Prostate gland (tissue), 2 donors: ENCODE measurements at regions not wholly inside any gene's neighbourhood (a gene's known extent, or its start where the extent isn't known, plus 50 kb on each side); places are given as distances from the start of the nearest gene placed in this dataset.
"Not testable (repeated sequence)": the region's sequence is repeated elsewhere in the genome, so short reads cannot be mapped to it uniquely, and the experiment has no call there.

ENCODE experiments used
- DNase-seq: peaks from one replicate; pipeline ENCODE4 v3.0.0-alpha.2; 2019; ENCODE audit warnings: low spot score
- H3K27ac ChIP-seq, 2 donors: fragments of 200-600 bp; sonication (generic); 2 replicates each; pipeline ENCODE4 v1.5.1; 2017 to 2019
- H3K27me3 ChIP-seq: fragments of 200-600 bp; sonication (generic); replicated peaks from 2 replicates; pipeline ENCODE4 v1.5.1; 2019; ENCODE audit not compliant: insufficient read depth
- H3K36me3 ChIP-seq, 2 donors: fragments of 200-600 bp; sonication (generic); 1 replicate in 1 of 2; 2 replicates in 1 of 2; pipeline versions ENCODE4 v1.5.1 to v1.8.1; 2017 to 2019
- H3K4me1 ChIP-seq: fragments of 200-600 bp; sonication (generic); replicated peaks from 2 replicates; pipeline ENCODE4 v1.5.1; 2019
- H3K4me3 ChIP-seq, 2 donors: fragments of 200-600 bp; sonication (generic); 2 replicates each; pipeline ENCODE4 v1.5.1; 2017 to 2019
- H3K9me3 ChIP-seq: fragments of 200-600 bp; sonication (generic); 2 replicates; pipeline ENCODE4 v1.5.1; 2017
- POLR2A ChIP-seq: fragments of 450-650 bp; IDR thresholded peaks from one replicate; pipeline ENCODE4 v1.6.1; 2016; ENCODE audit warnings: antibody characterized with exemption, mild to moderate bottlenecking
- POLR2AphosphoS5 ChIP-seq: sonication (generic); formaldehyde crosslinking; IDR thresholded peaks from one replicate; pipeline ENCODE4 v1.6.1; 2017; ENCODE audit warnings: antibody characterized with exemption
- WGBS: methylation state at CpG from one replicate; pipeline ENCODE4 v1.1.5; 2018; 5-methylcytosine and 5-hydroxymethylcytosine counted together
- intact Hi-C: fragments of 100-400 bp; cut with DNase I; formaldehyde crosslinking; loops from one replicate; pipeline ENCODE4 v1.14.2; 2022
- TF ChIP-seq, protein P1 (sequence below), 4 experiments: fragments of 200-600 bp in 2 of 4; fragments of 450-650 bp in 2 of 4; sonication (generic) in 2 of 4; IDR thresholded peaks; 1 replicate in 3 of 4; 2 replicates in 1 of 4; pipeline ENCODE4 v1.5.1; 2016 to 2019; ENCODE audit warnings: antibody characterized with exemption in 4 of 4, mild to moderate bottlenecking in 2 of 4, moderate library complexity in 2 of 4

- H3K9me3 ChIP-seq, H3K27ac ChIP-seq, intact Hi-C loops, DNase-seq, H3K27me3 ChIP-seq, H3K4me1 ChIP-seq, H3K36me3 ChIP-seq, H3K4me3 ChIP-seq: not testable (repeated sequence)
- 50% methylated on average over 1 of the region's 1 CpG for WGBS
Measured at GRCh38 chr19:23984911-23985310, 70.2 kb downstream of the ZNF726 start.

DNA sequence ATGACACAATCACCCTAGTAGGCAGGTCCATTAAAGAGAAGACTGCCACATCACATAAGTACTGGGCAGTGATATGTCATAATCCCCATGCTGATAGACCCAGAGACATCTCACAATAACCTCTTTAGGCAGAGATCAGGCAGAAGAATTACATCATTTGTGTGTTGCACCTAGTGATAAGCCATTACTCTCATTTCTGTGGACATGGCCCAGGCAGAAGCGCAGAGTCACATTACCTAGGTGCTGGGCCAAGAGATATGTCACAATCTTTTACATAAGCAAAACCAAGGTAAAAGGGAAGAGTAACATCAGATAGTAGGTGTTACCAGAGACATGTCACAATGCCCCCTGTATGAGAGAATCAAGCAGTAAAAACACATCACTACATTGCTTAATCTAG lies 71.9 kb downstream of the ZNF726 start:
- H3K4me3 ChIP-seq: no peak overlapping the region
- WGBS: 78% methylated on average over 1 of the region's 1 CpG

DNA sequence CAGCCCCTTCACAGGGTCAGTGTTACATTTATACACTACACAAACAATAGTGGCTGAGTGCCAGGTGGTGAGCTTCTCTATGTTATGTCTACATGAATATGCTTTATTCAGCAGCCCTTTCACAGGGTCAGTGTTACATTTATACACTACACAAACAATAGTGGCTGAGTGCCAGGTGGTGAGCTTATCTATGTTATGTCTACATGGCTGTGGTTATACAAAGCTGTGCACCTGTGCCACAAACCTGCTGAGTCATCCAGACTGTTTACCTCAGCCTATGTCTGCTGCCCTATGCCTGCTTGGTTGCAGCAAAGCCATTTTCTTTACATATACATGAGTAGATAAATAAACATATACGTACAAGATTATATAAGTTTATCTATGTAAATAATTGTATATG lies 76.5 kb downstream of the ZNF726 start:
- WGBS: 46% methylated on average over 1 of the region's 1 CpG
- H3K36me3 ChIP-seq: no peaks in the 10 kb centered on the region
- H3K4me3 ChIP-seq: no peak overlapping the region
- H3K27me3 ChIP-seq: no peaks in the 10 kb centered on the region
- H3K4me1 ChIP-seq: no peaks in the 10 kb centered on the region
- TF ChIP-seq POLR2AphosphoS5 (no peak), POLR2A (no peak)
- TF ChIP-seq, protein P1, sequence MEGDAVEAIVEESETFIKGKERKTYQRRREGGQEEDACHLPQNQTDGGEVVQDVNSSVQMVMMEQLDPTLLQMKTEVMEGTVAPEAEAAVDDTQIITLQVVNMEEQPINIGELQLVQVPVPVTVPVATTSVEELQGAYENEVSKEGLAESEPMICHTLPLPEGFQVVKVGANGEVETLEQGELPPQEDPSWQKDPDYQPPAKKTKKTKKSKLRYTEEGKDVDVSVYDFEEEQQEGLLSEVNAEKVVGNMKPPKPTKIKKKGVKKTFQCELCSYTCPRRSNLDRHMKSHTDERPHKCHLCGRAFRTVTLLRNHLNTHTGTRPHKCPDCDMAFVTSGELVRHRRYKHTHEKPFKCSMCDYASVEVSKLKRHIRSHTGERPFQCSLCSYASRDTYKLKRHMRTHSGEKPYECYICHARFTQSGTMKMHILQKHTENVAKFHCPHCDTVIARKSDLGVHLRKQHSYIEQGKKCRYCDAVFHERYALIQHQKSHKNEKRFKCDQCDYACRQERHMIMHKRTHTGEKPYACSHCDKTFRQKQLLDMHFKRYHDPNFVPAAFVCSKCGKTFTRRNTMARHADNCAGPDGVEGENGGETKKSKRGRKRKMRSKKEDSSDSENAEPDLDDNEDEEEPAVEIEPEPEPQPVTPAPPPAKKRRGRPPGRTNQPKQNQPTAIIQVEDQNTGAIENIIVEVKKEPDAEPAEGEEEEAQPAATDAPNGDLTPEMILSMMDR (IDR thresholded peaks at IDR 0.05): no peak
- DNase-seq: no peak
- no peak overlapping the region for H3K27ac ChIP-seq
- intact Hi-C loops: no loop called here
- no peaks in the 10 kb centered on the region for H3K9me3 ChIP-seq

More for the DNA sequence above, 71.9 kb downstream of the ZNF726 start:
- Histone ChIP-seq H3K27ac (no peak overlapping the region), H3K27me3 (no peaks in the 10 kb centered on the region), H3K9me3 (no peaks in the 10 kb centered on the region), H3K4me1 (no peaks in the 10 kb centered on the region), H3K36me3 (no peaks in the 10 kb centered on the region)
- intact Hi-C loops: no loop called here
- TF ChIP-seq POLR2AphosphoS5: no peak
- no peak for DNase-seq

DNA sequence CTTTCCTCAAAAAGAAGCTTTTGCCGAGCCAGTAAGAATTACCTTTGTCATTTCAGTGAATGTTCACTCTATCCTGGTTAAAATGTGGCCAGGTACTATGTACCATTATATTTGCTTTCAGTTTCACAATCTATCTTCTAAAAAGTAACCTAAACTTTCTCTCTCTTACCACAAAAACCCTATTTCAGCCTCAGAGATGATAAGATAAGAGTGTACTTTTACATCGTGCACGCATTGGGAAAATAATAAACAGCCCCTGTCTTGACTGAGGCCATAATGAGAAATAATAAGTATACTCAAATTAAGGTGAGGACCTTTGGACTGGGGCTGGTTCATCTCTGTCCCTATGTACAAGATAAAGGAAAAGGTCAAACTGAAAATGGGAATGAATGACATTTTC lies 77.7 kb downstream of the ZNF726 start:
- no peak overlapping the region for H3K27ac ChIP-seq
- intact Hi-C loops: no loop called here
- no peak overlapping the region for H3K4me3 ChIP-seq
- H3K36me3 ChIP-seq: no peaks in the 10 kb centered on the region
- no peaks in the 10 kb centered on the region for H3K27me3 ChIP-seq
- 40% methylated on average over 3 of the region's 3 CpGs for WGBS
- TF ChIP-seq, protein P1 (IDR thresholded peaks at IDR 0.05): no peak
- no peak for TF ChIP-seq POLR2A
- no peaks in the 10 kb centered on the region for H3K4me1 ChIP-seq
- H3K9me3 ChIP-seq: no peaks in the 10 kb centered on the region
- no peak for DNase-seq

DNA sequence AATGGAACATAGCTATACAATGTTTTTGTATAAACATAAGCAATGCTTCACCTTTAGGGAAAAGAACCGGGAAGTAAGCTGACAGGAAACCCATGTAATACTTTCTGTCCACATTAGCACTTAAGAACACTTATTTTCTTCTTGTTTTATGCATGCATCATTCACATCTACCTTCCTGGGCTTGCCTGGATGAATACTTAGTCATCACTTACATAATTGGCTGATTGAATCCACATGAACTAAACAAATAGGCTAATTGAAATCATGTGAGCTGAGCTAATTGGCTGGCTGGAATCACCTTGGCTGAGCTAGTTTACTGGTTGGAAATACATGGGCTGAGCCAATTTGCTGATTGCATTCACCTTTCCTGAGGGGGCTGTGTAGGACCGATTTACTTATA lies 78.8 kb downstream of the ZNF726 start:
- TF ChIP-seq POLR2AphosphoS5 (no peak), POLR2A (no peak)
- TF ChIP-seq, protein P1 (IDR thresholded peaks at IDR 0.05): no peak
- H3K36me3 ChIP-seq: no peaks in the 10 kb centered on the region
- H3K27me3 ChIP-seq: no peaks in the 10 kb centered on the region
- intact Hi-C loops: no loop called here
- no peak for DNase-seq
- H3K27ac ChIP-seq: no peak overlapping the region
- H3K4me3 ChIP-seq: no peak overlapping the region
- H3K4me1 ChIP-seq: no peaks in the 10 kb centered on the region
- 76% methylated on average over 2 of the region's 2 CpGs for WGBS
- H3K9me3 ChIP-seq: no peaks in the 10 kb centered on the region

DNA sequence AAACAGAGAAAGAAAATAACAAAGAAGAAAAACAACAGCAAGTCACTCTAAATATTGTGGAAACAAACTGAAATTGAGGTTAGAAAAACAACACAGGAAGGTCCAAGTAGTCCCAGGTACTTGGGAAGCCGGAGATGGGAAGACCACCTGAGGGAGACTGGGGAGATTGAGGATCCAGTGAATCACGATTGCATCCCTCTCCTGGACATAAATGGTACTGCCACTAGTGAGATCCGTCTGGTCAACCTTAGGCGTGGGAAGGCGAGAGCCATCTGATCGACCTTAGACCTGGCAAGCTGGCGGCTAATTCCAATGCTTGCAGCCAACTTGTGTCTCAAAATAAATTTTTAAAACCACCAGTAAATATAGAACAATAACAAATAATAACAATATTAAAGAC lies 81.9 kb downstream of the ZNF726 start:
- H3K36me3 ChIP-seq: no peaks in the 10 kb centered on the region

More for the DNA sequence above, 81.9 kb downstream of the ZNF726 start:
- 63% methylated on average over 7 of the region's 7 CpGs for WGBS
- intact Hi-C loops: no loop called here
- no peaks in the 10 kb centered on the region for H3K4me1 ChIP-seq
- no peak overlapping the region for H3K27ac ChIP-seq
- no peak for TF ChIP-seq POLR2A
- TF ChIP-seq, protein P1 (IDR thresholded peaks at IDR 0.05): no peak
- no peaks in the 10 kb centered on the region for H3K27me3 ChIP-seq
- DNase-seq: no peak
- no peak overlapping the region for H3K4me3 ChIP-seq
- H3K9me3 ChIP-seq: no peaks in the 10 kb centered on the region
